Endothelial cell of umbilical vein (primary cell): ENCODE measurements at regions not wholly inside any gene's neighbourhood (a gene's known extent, or its start where the extent isn't known, plus 50 kb on each side); places are given as distances from the start of the nearest gene placed in this dataset.
A peak's percentile ranks its signal among the peaks of the same experiment; 100 is the strongest.

Experiments
- BruUV-seq: library from RNA; stranded (reverse); fragments of 400-500 nt; replicated peaks from 2 replicates; lab custom pipeline; 2021; lab: Mats Ljungman, UMichigan
- CTCF ChIA-PET: fragments of 300-600, 350-600 bp; sonication (Branson Sonifier 250); formaldehyde crosslinking; loops from one replicate; lab custom pipeline; 2021; ENCODE audit warnings: antibody characterized with exemption, inconsistent platforms; lab: Charles Lee
- POLR2A ChIA-PET: fragments of 300-600, 350-600 bp; sonication (Branson Sonifier 250); formaldehyde crosslinking; loops from one replicate; lab custom pipeline; 2021; ENCODE audit warnings: antibody characterized with exemption, inconsistent platforms; lab: Charles Lee
- DNase-seq: peaks from one replicate; pipeline ENCODE4 v3.0.0-alpha.2; 2011; ENCODE audit warnings: low read depth, low spot score
- FAIRE-seq: peaks from 2 replicates; lab custom pipeline; 2011; peaks lifted over from hg19 to GRCh38; lab: Jason Lieb, UNC
- H2AFZ ChIP-seq: 2 replicates; pipeline ENCODE4 v1.6.0; 2012; ENCODE audit warnings: low read depth, low read length, control low read depth, inconsistent platforms
- H3K27ac ChIP-seq: 2 replicates; pipeline ENCODE4 v1.5.1; 2011; ENCODE audit warnings: low read depth, mild to moderate bottlenecking, control low read depth, low read length, moderate library complexity; ENCODE audit not compliant: insufficient read depth
- H3K27me3 ChIP-seq, 2 experiments: 2 replicates each; pipeline versions ENCODE4 v1.6.0 to v1.6.1; 2011; ENCODE audit warnings: low read length in 2 of 2, mixed read lengths in 1 of 2; ENCODE audit not compliant: control insufficient read depth in 2 of 2, insufficient read depth in 2 of 2
- H3K36me3 ChIP-seq, 2 experiments: 2 replicates in 1 of 2; 3 replicates in 1 of 2; pipeline ENCODE4 v1.5.1; 2011; ENCODE audit warnings: low read length in 2 of 2, mild to moderate bottlenecking in 1 of 2, moderate library complexity in 1 of 2; ENCODE audit not compliant: control insufficient read depth in 2 of 2, insufficient read depth in 2 of 2; ENCODE audit errors: extremely low read depth in 1 of 2
- H3K4me1 ChIP-seq: 3 replicates; pipeline ENCODE4 v1.5.1; 2011; ENCODE audit warnings: mild to moderate bottlenecking, low read length; ENCODE audit not compliant: control insufficient read depth, insufficient read depth; ENCODE audit errors: extremely low read depth
- H3K4me2 ChIP-seq: 2 replicates; pipeline ENCODE4 v1.6.1; 2011; ENCODE audit warnings: low read length, control low read depth, mixed read lengths; ENCODE audit not compliant: insufficient read depth
- H3K4me3 ChIP-seq, 3 experiments: fragments of 200-600 bp in 1 of 3; sonication (generic), shearing (Covaris generic) in 1 of 3; replicated peaks in 1 of 3; 2 replicates each; pipeline ENCODE4 v1.5.1; 2011 to 2016; ENCODE audit warnings: control low read depth in 3 of 3, low read length in 3 of 3, mild to moderate bottlenecking in 2 of 3, inconsistent platforms in 1 of 3, low read depth in 1 of 3, moderate library complexity in 1 of 3; ENCODE audit not compliant: insufficient read depth in 1 of 3
- H3K79me2 ChIP-seq: 2 replicates; pipeline ENCODE4 v1.6.0; 2012; ENCODE audit warnings: low read length, inconsistent platforms; ENCODE audit not compliant: control insufficient read depth, insufficient read depth
- H3K9ac ChIP-seq: replicated peaks from 2 replicates; pipeline ENCODE3; 2011; ENCODE audit warnings: low read length, control low read depth; ENCODE audit not compliant: insufficient read depth; ENCODE audit errors: extremely low read depth
- H3K9me1 ChIP-seq: replicated peaks from 3 replicates; pipeline ENCODE4 v1.6.0; 2011; ENCODE audit warnings: mild to moderate bottlenecking, low read length; ENCODE audit not compliant: control insufficient read depth, insufficient read depth; ENCODE audit errors: extremely low read depth
- H3K9me3 ChIP-seq: replicated peaks from 2 replicates; pipeline ENCODE4 v1.5.1; 2012; ENCODE audit warnings: low read length, inconsistent platforms; ENCODE audit not compliant: control insufficient read depth, insufficient read depth
- H4K20me1 ChIP-seq: replicated peaks from 2 replicates; pipeline ENCODE3; 2011; ENCODE audit warnings: mild to moderate bottlenecking, low read length; ENCODE audit not compliant: control insufficient read depth, insufficient read depth; ENCODE audit errors: extremely low read depth
- EZH2 ChIP-seq: IDR thresholded peaks from 2 replicates; pipeline ENCODE4 v1.6.1; 2012; ENCODE audit warnings: borderline replicate concordance, low read depth, mild to moderate bottlenecking, moderate library complexity, low read length, inconsistent platforms; ENCODE audit not compliant: severe bottlenecking
- FOS ChIP-seq: IDR thresholded peaks from 2 replicates; pipeline ENCODE4 v1.6.1; 2011; ENCODE audit warnings: mild to moderate bottlenecking, low read length, moderate library complexity, borderline replicate concordance; ENCODE audit not compliant: insufficient read depth
- GATA2 ChIP-seq: IDR thresholded peaks from 2 replicates; pipeline ENCODE4 v1.7.0; 2011; ENCODE audit warnings: low read depth, mild to moderate bottlenecking, moderate library complexity, mixed read lengths, low read length; ENCODE audit not compliant: insufficient read length, insufficient read depth
- JUN ChIP-seq: IDR thresholded peaks from 2 replicates; pipeline ENCODE4 v1.6.1; 2011; ENCODE audit warnings: borderline replicate concordance, low read depth; ENCODE audit not compliant: insufficient read length, insufficient read depth
- MYC ChIP-seq: IDR thresholded peaks from one replicate; pipeline ENCODE4 v1.6.1; 2011; ENCODE audit warnings: mild to moderate bottlenecking, low read depth, low read length
- POLR2A ChIP-seq: IDR thresholded peaks from 2 replicates; pipeline ENCODE4 v1.6.1; 2012; ENCODE audit warnings: low read depth, mild to moderate bottlenecking, control low read depth, low read length
- POLR2AphosphoS5 ChIP-seq: IDR thresholded peaks from 2 replicates; pipeline ENCODE4 v1.6.1; 2012; ENCODE audit warnings: low read depth, mild to moderate bottlenecking, control low read depth, low read length, moderate library complexity; ENCODE audit not compliant: insufficient read depth
- dilution Hi-C: fragments of 300-500 bp; cut with MboI; formaldehyde crosslinking; loops from one replicate; pipeline ENCODE4 v1.15.0; 2019; ENCODE audit warnings: low sequenced_read_pairs; ENCODE audit not compliant: extremely low pct_ligation_motif_present
- intact Hi-C: fragments of 100-400 bp; cut with micrococcal nuclease; formaldehyde crosslinking; loops from one replicate; pipeline ENCODE4 v1.10.0; 2022
- TF ChIP-seq, protein P1 (sequence below): IDR thresholded peaks from 2 replicates; pipeline ENCODE4 v1.6.1; 2011; ENCODE audit not compliant: insufficient read depth, insufficient read length
- TF ChIP-seq, protein P2 (sequence below), 2 donors: IDR thresholded peaks; 1 replicate in 1 of 2; 2 replicates in 1 of 2; pipeline ENCODE4 v1.5.1; 2011; ENCODE audit warnings: low read length in 2 of 2, mild to moderate bottlenecking in 2 of 2, moderate library complexity in 2 of 2, control low read depth in 1 of 2, inconsistent platforms in 1 of 2, low read depth in 1 of 2; ENCODE audit not compliant: insufficient read depth in 1 of 2; ENCODE audit errors: extremely low read depth in 1 of 2

DNA sequence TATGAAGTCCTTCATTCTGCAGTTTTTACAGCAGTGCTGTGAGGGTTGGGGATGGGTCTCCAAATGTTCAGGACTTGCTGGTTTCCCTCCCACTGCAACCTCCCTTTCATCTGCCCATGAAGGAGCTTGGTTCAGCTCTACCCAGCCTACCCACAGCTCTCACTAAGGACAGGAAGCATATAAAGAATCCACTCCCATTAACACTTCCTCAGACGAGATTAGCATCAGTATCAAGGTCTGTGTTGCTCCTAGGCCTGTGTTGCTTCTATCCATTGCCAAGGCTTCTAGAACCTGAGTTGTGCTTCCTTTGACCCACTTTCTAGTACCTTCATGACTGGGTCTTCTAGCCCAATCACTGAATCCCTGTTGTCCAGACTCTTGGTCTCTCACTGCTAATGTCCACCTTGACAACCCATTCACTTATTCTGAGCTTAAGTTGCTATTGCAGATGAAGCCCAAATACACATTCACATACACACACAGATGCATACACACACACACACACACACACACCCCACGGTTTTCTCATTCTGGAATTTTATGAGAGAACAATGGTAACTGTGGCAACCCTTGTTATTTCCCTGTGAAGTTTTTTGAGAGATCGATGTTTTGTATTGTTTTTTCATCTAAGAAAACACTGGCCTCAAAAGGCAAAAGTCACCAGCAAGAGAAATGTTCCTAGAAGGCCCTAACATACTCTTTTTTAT, 248.1 kb downstream of the MTERF1 start:
- Histone ChIP-seq H3K27me3 (no peaks in the 10 kb centered on the region), H3K36me3 (no peaks in the 10 kb centered on the region), H3K9ac (no peak overlapping the region), H3K9me3 (no peaks in the 10 kb centered on the region), H3K4me1 (peaks cover 22% of the 10 kb centered on the region), H2AFZ (no peak overlapping the region), H4K20me1 (no peaks in the 10 kb centered on the region), H3K9me1 (no peaks in the 10 kb centered on the region), H3K79me2 (no peaks in the 10 kb centered on the region), H3K4me2 (no peak overlapping the region), H3K27ac (no peak overlapping the region), H3K4me3 (no peak overlapping the region)
- CTCF ChIA-PET = interaction anchor here (1.3 to 2.0 kb wide), 4 partner anchors 12 to 552 kb away, joined by 3 to 6 read pairs (median 6); no protein-coding TSS in a partner anchor
- FAIRE-seq (peak; percentile 47), DNase-seq (peak; percentile 53)
- dilution Hi-C loops = no loop called here
- TF ChIP-seq POLR2A = no peak
- TF ChIP-seq GATA2 = peak; percentile 62
- POLR2A ChIA-PET = no interaction called here
- intact Hi-C loops = loop anchor here (1.0 to 10.0 kb wide), 2 partner anchors 284 to 812 kb away; partner anchors contain the start of gene GATAD1
- no TSS peak for BruUV-seq

GRCh38 chr7:91633013-91633441, 247.5 kb downstream of the MTERF1 start:
- intact Hi-C loops = loop anchor here (10.0 kb wide), 1 partner anchor 812 kb away; the partner anchor contains the start of gene GATAD1
- no peak for DNase-seq
- Histone ChIP-seq H2AFZ (no peak overlapping the region), H3K9me3 (no peaks in the 10 kb centered on the region), H3K9ac (no peak overlapping the region), H4K20me1 (no peaks in the 10 kb centered on the region), H3K4me1 (peaks cover 22% of the 10 kb centered on the region), H3K9me1 (no peaks in the 10 kb centered on the region), H3K36me3 (no peaks in the 10 kb centered on the region), H3K79me2 (no peaks in the 10 kb centered on the region), H3K27ac (no peak overlapping the region), H3K4me3 (no peak overlapping the region), H3K27me3 (no peaks in the 10 kb centered on the region), H3K4me2 (no peak overlapping the region)
- FAIRE-seq = no peak
- ChIA-PET CTCF (interaction anchor here (0.8 to 2.0 kb wide), 7 partner anchors 9 to 553 kb away, joined by 3 to 6 read pairs (median 3); no protein-coding TSS in a partner anchor), POLR2A (no interaction called here)
- TF ChIP-seq, protein P1, sequence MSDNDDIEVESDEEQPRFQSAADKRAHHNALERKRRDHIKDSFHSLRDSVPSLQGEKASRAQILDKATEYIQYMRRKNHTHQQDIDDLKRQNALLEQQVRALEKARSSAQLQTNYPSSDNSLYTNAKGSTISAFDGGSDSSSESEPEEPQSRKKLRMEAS = no peak
- TF ChIP-seq EZH2 (no peak), FOS (no peak), POLR2AphosphoS5 (no peak), POLR2A (no peak), GATA2 (no peak), MYC (no peak), JUN (no peak)
- TF ChIP-seq, protein P2, sequence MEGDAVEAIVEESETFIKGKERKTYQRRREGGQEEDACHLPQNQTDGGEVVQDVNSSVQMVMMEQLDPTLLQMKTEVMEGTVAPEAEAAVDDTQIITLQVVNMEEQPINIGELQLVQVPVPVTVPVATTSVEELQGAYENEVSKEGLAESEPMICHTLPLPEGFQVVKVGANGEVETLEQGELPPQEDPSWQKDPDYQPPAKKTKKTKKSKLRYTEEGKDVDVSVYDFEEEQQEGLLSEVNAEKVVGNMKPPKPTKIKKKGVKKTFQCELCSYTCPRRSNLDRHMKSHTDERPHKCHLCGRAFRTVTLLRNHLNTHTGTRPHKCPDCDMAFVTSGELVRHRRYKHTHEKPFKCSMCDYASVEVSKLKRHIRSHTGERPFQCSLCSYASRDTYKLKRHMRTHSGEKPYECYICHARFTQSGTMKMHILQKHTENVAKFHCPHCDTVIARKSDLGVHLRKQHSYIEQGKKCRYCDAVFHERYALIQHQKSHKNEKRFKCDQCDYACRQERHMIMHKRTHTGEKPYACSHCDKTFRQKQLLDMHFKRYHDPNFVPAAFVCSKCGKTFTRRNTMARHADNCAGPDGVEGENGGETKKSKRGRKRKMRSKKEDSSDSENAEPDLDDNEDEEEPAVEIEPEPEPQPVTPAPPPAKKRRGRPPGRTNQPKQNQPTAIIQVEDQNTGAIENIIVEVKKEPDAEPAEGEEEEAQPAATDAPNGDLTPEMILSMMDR (IDR thresholded peaks at IDR 0.05; ENCODE audit: extremely low read depth in 1 of 2, insufficient read depth in 1 of 2, low read depth in 1 of 2, low read length in 2 of 2) = no peak
- BruUV-seq = no TSS peak
- dilution Hi-C loops = no loop called here
